ENCODE measurements at regions not wholly inside any gene's neighbourhood (a gene's known extent, or its start where the extent isn't known, plus 50 kb on each side); places are given as distances from the start of the nearest gene placed in this dataset.

DNA sequence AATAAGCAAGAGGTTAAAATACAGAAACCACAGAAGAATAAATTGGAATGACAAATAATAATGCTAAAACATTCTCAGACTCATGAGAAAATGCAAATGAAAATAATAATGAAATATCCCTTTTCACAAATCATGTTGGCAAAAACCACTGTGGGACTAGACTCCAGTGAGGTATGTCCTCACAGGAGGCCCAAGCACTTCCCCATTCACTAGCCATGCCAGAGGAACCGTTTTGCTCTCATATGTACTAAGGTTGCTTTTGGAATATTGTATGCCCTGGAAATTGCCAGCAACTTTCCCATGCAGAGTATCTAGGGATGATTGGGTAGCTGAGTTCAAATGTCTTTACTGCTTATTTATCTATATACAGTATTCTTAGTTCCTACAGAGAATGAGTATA is 106.2 kb upstream of the CHORDC1 start:
- TF ChIP-seq, protein P1, sequence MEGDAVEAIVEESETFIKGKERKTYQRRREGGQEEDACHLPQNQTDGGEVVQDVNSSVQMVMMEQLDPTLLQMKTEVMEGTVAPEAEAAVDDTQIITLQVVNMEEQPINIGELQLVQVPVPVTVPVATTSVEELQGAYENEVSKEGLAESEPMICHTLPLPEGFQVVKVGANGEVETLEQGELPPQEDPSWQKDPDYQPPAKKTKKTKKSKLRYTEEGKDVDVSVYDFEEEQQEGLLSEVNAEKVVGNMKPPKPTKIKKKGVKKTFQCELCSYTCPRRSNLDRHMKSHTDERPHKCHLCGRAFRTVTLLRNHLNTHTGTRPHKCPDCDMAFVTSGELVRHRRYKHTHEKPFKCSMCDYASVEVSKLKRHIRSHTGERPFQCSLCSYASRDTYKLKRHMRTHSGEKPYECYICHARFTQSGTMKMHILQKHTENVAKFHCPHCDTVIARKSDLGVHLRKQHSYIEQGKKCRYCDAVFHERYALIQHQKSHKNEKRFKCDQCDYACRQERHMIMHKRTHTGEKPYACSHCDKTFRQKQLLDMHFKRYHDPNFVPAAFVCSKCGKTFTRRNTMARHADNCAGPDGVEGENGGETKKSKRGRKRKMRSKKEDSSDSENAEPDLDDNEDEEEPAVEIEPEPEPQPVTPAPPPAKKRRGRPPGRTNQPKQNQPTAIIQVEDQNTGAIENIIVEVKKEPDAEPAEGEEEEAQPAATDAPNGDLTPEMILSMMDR (conservative IDR thresholded peaks at IDR 0.05) = no peak
- Mint-ChIP-seq H3K9me3 (peaks cover 2% of the 10 kb centered on the region), H3K27ac (no peak overlapping the region), H3K27me3 (no peaks in the 10 kb centered on the region), H3K4me3 (no peak overlapping the region), H3K4me1 (ENCODE audit: unreplicated experiment) (no peaks in the 10 kb centered on the region), H3K36me3 (no peaks in the 10 kb centered on the region)
- no peak for DNase-seq (ENCODE audit: extremely low spot score, unreplicated experiment)

DNA sequence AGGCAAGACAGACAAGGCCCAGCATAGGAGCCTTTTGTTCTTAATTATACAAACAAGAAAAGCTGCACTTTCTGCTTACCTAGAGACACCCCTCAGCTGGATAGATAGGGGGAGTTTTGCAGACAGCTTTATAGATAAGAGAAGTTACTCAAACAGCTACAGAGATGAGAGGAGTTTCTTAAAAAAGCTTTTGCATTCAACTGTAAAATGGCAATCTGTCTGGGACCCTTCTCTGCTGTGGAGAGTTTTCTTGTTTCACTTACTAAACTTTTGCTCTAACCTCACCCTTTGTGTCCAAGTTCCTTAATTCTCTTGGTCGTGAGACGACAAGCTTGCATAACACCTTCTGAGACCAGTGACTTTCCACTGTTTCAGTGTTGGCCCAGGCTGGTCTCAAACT is 103.8 kb upstream of the CHORDC1 start:
- no peaks in the 10 kb centered on the region for H3K27me3 Mint-ChIP-seq
- no peak for DNase-seq (ENCODE audit: extremely low spot score, unreplicated experiment)
- no peak overlapping the region for H3K4me3 Mint-ChIP-seq
- no peaks in the 10 kb centered on the region for H3K36me3 Mint-ChIP-seq
- no peak overlapping the region for H3K27ac Mint-ChIP-seq
- no peaks in the 10 kb centered on the region for H3K4me1 Mint-ChIP-seq (ENCODE audit: unreplicated experiment)
- TF ChIP-seq, protein P1 (conservative IDR thresholded peaks at IDR 0.05) = no peak
- H3K9me3 Mint-ChIP-seq = peaks cover 4% of the 10 kb centered on the region

DNA sequence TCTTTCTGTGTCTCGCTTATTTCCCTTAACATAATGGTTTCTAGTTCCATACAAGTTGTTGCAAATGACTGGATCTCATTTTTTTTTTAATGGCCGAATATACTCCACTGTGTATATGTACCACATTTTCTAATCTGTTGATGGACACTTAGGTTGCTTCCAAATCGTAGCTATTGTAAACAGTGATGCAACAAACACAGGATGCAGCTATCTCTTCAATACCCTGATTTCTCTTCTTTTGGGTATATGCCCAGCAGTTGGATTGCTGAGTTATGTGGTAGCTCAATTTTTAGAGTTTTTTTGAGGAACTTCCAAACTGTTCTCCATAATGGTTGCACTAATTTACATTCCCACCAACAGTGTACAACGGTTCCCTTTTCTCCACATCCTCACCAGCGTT is 100.4 kb upstream of the CHORDC1 start:
- H3K27me3 Mint-ChIP-seq = no peaks in the 10 kb centered on the region
- TF ChIP-seq, protein P1 (conservative IDR thresholded peaks at IDR 0.05) = no peak
- H3K4me3 Mint-ChIP-seq = no peak overlapping the region
- peaks cover 4% of the 10 kb centered on the region for H3K9me3 Mint-ChIP-seq
- no peaks in the 10 kb centered on the region for H3K36me3 Mint-ChIP-seq
- H3K27ac Mint-ChIP-seq = no peak overlapping the region
- no peak for DNase-seq (ENCODE audit: extremely low spot score, unreplicated experiment)
- no peaks in the 10 kb centered on the region for H3K4me1 Mint-ChIP-seq (ENCODE audit: unreplicated experiment)

DNA sequence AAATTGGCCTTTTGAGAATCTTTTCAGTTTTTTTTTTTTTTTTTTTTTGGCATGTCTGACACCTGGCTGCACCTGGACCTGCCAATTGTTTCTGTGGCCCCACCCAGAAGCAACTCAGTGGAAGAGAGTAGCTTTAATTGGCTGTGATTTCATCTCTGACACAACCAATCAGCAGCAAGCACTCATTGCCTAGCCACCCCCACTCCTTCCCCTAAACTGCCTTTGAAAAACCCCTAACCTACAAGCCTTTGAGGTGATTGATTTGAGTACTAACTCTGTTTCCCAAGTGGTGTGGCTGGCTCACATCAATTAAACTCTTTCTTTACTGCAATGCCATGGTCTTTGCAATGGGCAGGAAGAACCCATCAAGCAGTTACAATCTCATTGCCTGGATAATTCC is 98.2 kb upstream of the CHORDC1 start:
- H3K4me3 Mint-ChIP-seq = no peak overlapping the region
- TF ChIP-seq, protein P1 (conservative IDR thresholded peaks at IDR 0.05) = no peak
- no peaks in the 10 kb centered on the region for H3K4me1 Mint-ChIP-seq (ENCODE audit: unreplicated experiment)
- DNase-seq (ENCODE audit: extremely low spot score, unreplicated experiment) = no peak
- H3K27ac Mint-ChIP-seq = no peak overlapping the region
- H3K27me3 Mint-ChIP-seq = no peaks in the 10 kb centered on the region
- no peaks in the 10 kb centered on the region for H3K36me3 Mint-ChIP-seq
- H3K9me3 Mint-ChIP-seq = peaks cover 4% of the 10 kb centered on the region

DNA sequence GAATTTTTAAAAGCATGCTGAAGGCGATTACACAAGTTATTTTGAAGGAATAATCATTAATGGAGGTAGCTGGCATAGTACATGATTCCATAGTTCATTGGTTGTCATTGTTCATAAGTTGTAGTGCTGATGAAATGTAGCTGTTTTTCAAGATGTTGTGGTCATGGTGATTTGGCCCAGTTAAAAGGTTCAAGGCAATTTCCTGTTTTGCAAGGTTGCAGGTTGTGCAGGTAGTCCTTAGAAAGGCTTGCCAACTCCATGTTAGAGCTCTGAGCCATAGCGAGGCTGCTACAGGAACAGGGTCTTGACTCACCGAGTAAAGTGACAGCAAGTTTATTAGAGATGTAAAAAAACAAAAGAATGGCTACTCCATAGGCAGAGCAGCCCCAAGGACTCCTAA is 95.8 kb upstream of the CHORDC1 start:
- H3K36me3 Mint-ChIP-seq = no peaks in the 10 kb centered on the region

More for the DNA sequence above, 95.8 kb upstream of the CHORDC1 start:
- H3K4me1 Mint-ChIP-seq (ENCODE audit: unreplicated experiment) = no peaks in the 10 kb centered on the region
- no peak overlapping the region for H3K27ac Mint-ChIP-seq
- no peak overlapping the region for H3K4me3 Mint-ChIP-seq
- no peak for DNase-seq (ENCODE audit: extremely low spot score, unreplicated experiment)
- no peaks in the 10 kb centered on the region for H3K9me3 Mint-ChIP-seq
- TF ChIP-seq, protein P1 (conservative IDR thresholded peaks at IDR 0.05) = no peak
- no peaks in the 10 kb centered on the region for H3K27me3 Mint-ChIP-seq

Data from type B pancreatic cell (in vitro differentiated cells).